Heart right ventricle (tissue), 16 donors: ENCODE measurements at regions not wholly inside any gene's neighbourhood (a gene's known extent, or its start where the extent isn't known, plus 50 kb on each side); places are given as distances from the start of the nearest gene placed in this dataset.

Source experiments
- ATAC-seq, 8 donors: fragments of 200-7000 bp; cut with Tn5 transposase; one replicate each; pipeline ENCODE4 v1.9.1; 2020; ENCODE audit warnings: mild to moderate bottlenecking in 8 of 8, moderate library complexity in 8 of 8, moderate number of reproducible peaks in 1 of 8
- DNase-seq, 2 donors: peaks; one replicate each; pipeline ENCODE4 v3.0.0-alpha.2; 2020
- H3K27ac ChIP-seq, 10 donors: fragments of 200-600 bp; sonication (generic) in 2 of 10; one replicate each; pipeline versions ENCODE4 v1.5.0 to v1.8.0; 2020 to 2022; ENCODE audit warnings: mild to moderate bottlenecking in 3 of 10
- H3K27me3 ChIP-seq, 7 donors: fragments of 200-600 bp; one replicate each; pipeline ENCODE4 v1.8.0; 2021 to 2022; ENCODE audit warnings: mild to moderate bottlenecking in 2 of 7
- H3K36me3 ChIP-seq, 9 donors: fragments of 200-600 bp; sonication (generic) in 1 of 9; one replicate each; pipeline versions ENCODE4 v1.5.0 to v1.8.0; 2020 to 2022; ENCODE audit warnings: mild to moderate bottlenecking in 2 of 9
- H3K4me1 ChIP-seq, 9 donors: fragments of 200-600 bp; sonication (generic) in 1 of 9; one replicate each; pipeline versions ENCODE4 v1.5.0 to v1.8.0; 2020 to 2022; ENCODE audit warnings: mild to moderate bottlenecking in 4 of 9
- H3K4me3 ChIP-seq, 10 donors: fragments of 200-600 bp; sonication (generic) in 2 of 10; one replicate each; pipeline versions ENCODE4 v1.5.0 to v1.8.0; 2020 to 2022; ENCODE audit warnings: mild to moderate bottlenecking in 7 of 10, moderate library complexity in 2 of 10
- H3K9me3 ChIP-seq, 11 donors: fragments of 200-600 bp in 10 of 11; sonication (generic) in 2 of 11; one replicate each; pipeline versions ENCODE4 v1.5.0 to v1.8.0; 2013 to 2022; ENCODE audit warnings: mild to moderate bottlenecking in 2 of 11, control low read depth in 1 of 11, moderate library complexity in 1 of 11
- WGBS, 2 donors: extraction: QIAGEN DNeasy Blood & Tissue Kit; methylation state at CpG; one replicate each; pipeline ENCODE4 v1.1.7; 2013; ENCODE audit warnings: inconsistent platforms in 1 of 2; 5-methylcytosine and 5-hydroxymethylcytosine counted together
- intact Hi-C, 10 donors: fragments of 100-400 bp; cut with DNase I; formaldehyde crosslinking; loops; one replicate each; pipeline versions ENCODE4 v1.11.1 to v1.14.2; 2022
- TF ChIP-seq, protein P1 (sequence below), 9 donors: fragments of 200-600 bp; sonication (generic) in 2 of 9; IDR thresholded peaks; one replicate each; pipeline versions ENCODE4 v1.5.0 to v1.8.0; 2021 to 2022; ENCODE audit warnings: antibody characterized with exemption in 9 of 9, mild to moderate bottlenecking in 5 of 9, moderate library complexity in 1 of 9
- donor health status: Arrhythmogenic right ventricular cardiomyopathy.
- donor health status: ischemic (EF 13 %, LVEDD 7.1; RV severe dilation, severe dysfunction).
- donor health status: healthy with polysubstance abuse.
- donor health status: DM: no; HTN: yes; CAD: no.
- donor health status: DM: no; HTN: no; CAD: no.
- donor health status: ischemic (EF 25% LVEDD 6.9; RV normal size, moderate dysfunction).
- donor health status: ischemic (EF 25% LVEDD 5.7; RV mildly dilated, moderate dysfunction).
- donor health status: healthy.
- donor health status: DM: yes; HTN: yes; CAD: no.
- donor health status: Ischemic cardiomyopathy.
- donor health status: ischemic (EF 35%, LVEDD 5.7; RV mildly dilated, moderate dysfunction).
- donor health status: nonischemic (EF 11% LVEDD 7.7; RV severe dilation, severe dysfunction).
- donor health status: DM: yes; HTN: yes; CAD: no.
- donor health status: PGD.
- donor health status: ischemic (EF 29% LVEDD 5.4; RV normal size, mild dysfunction).
- donor health status: nonischemic (EF 23%, LVEDD 6.1; RV moderate dilation, normal function).

DNA sequence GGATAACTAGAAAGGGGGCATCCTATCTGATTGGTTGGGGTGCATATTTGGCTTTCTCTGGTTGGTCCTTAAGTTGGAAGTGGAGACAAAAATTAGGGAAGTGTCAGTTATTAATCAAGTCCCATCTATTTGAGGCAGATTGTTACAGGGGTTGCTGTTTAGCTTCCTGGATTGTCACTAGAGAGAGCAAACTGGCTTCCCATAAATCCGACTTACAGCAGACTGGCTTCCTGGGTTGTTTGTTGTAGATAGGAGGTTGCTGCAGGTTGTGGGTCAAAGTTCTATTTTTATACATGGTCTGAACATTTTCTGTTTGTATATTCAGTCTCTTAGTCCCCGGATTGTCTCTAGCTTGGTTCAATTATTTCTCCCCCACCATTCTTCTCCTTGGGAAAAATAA, 106.1 kb upstream of the HABP2 start:
- 48 to 75% methylated on average over 2 of the region's 2 CpGs for WGBS, 2 donors
- intact Hi-C loops = no loop called here
- no peak for ATAC-seq

GRCh38 chr10:113447278-113447677, 105.6 kb upstream of the HABP2 start:
- intact Hi-C loops = no loop called here
- H3K27ac ChIP-seq = no peak overlapping the region
- ATAC-seq (no peak), DNase-seq (no peak)
- no peak overlapping the region for H3K4me3 ChIP-seq
- WGBS, 2 donors = 54 to 63% methylated on average over 1 of the region's 1 CpG
- H3K4me1 ChIP-seq = peaks cover 0 to 2% (median 0%) of the 10 kb centered on the region in 9 donors
- H3K36me3 ChIP-seq = no peaks in the 10 kb centered on the region
- H3K9me3 ChIP-seq = no peaks in the 10 kb centered on the region
- TF ChIP-seq, protein P1, sequence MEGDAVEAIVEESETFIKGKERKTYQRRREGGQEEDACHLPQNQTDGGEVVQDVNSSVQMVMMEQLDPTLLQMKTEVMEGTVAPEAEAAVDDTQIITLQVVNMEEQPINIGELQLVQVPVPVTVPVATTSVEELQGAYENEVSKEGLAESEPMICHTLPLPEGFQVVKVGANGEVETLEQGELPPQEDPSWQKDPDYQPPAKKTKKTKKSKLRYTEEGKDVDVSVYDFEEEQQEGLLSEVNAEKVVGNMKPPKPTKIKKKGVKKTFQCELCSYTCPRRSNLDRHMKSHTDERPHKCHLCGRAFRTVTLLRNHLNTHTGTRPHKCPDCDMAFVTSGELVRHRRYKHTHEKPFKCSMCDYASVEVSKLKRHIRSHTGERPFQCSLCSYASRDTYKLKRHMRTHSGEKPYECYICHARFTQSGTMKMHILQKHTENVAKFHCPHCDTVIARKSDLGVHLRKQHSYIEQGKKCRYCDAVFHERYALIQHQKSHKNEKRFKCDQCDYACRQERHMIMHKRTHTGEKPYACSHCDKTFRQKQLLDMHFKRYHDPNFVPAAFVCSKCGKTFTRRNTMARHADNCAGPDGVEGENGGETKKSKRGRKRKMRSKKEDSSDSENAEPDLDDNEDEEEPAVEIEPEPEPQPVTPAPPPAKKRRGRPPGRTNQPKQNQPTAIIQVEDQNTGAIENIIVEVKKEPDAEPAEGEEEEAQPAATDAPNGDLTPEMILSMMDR (IDR thresholded peaks at IDR 0.05) = no peak
- H3K27me3 ChIP-seq = peaks cover 0 to 16% (median 5%) of the 10 kb centered on the region in 7 donors

More for the DNA sequence above, 106.1 kb upstream of the HABP2 start:
- peaks cover 0 to 11% (median under 1%) of the 10 kb centered on the region in 7 donors for H3K27me3 ChIP-seq
- no peaks in the 10 kb centered on the region for H3K9me3 ChIP-seq
- H3K4me3 ChIP-seq = no peak overlapping the region
- H3K4me1 ChIP-seq = peaks cover 0 to 5% (median 0%) of the 10 kb centered on the region in 9 donors
- no peak for DNase-seq
- TF ChIP-seq, protein P1 (IDR thresholded peaks at IDR 0.05) = no peak
- H3K27ac ChIP-seq = no peak overlapping the region
- no peaks in the 10 kb centered on the region for H3K36me3 ChIP-seq

- Histone ChIP-seq H3K4me1 (peaks cover 0 to under 1% (median 0%) of the 10 kb centered on the region in 9 donors), H3K4me3 (no peak overlapping the region), H3K27me3 (peaks cover 0 to 30% (median 13%) of the 10 kb centered on the region in 7 donors), H3K36me3 (no peaks in the 10 kb centered on the region), H3K27ac (no peak overlapping the region), H3K9me3 (no peaks in the 10 kb centered on the region)
- intact Hi-C loops = no loop called here
- WGBS, 2 donors = 64 to 68% methylated on average over 5 of the region's 5 CpGs
- TF ChIP-seq, protein P1 (IDR thresholded peaks at IDR 0.05) = no peak
- ATAC-seq (no peak), DNase-seq (no peak)
These were observed 103.7 kb upstream of the HABP2 start for GRCh38 chr10:113449006-113449695.

- H3K27me3 ChIP-seq = peaks cover 0 to 35% (median 22%) of the 10 kb centered on the region in 7 donors
- TF ChIP-seq, protein P1 (IDR thresholded peaks at IDR 0.05) = no peak
- ATAC-seq (no peak), DNase-seq (no peak)
- no peak overlapping the region for H3K4me3 ChIP-seq
- H3K4me1 ChIP-seq = peaks cover 0 to 7% (median 0%) of the 10 kb centered on the region in 9 donors
- WGBS, 2 donors = 80 to 81% methylated on average over 9 of the region's 9 CpGs
- intact Hi-C loops = loop anchor here in 1 of 10 donors (5.0 kb wide), 1 partner anchor 67 kb away; no protein-coding TSS in a partner anchor
- no peak overlapping the region for H3K27ac ChIP-seq
- H3K36me3 ChIP-seq = no peaks in the 10 kb centered on the region
- no peaks in the 10 kb centered on the region for H3K9me3 ChIP-seq
These were observed 102.6 kb upstream of the HABP2 start for GRCh38 chr10:113450046-113450804.
